HG03066 (cell line): ENCODE measurements at regions not wholly inside any gene's neighbourhood (a gene's known extent, or its start where the extent isn't known, plus 50 kb on each side); places are given as distances from the start of the nearest gene placed in this dataset.

Experiments used
- ATAC-seq: cut with Tn5 transposase; IDR thresholded peaks from one replicate; pipeline ENCODE4 v1.9.1; 2021; ENCODE audit warnings: low read depth; ENCODE audit not compliant: unreplicated experiment

DNA sequence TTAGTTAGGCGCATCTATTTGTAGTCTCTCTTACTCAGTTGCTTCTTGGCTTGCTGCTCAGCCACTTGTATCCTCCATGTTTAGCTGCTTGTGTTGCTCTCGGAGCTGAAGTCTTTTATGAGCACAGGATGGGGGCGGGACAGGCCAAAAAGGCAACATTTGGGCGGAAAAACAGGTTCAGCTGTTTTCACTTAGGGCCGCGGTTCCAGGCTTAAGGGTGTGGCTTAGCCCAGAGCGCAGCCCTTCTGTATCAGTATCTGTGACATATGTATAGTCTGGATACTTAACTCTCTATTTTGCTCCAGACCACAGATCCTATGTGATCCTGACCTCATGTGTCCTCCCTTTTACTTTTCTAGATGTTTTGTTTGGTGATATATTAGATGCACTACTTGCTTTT, 763.5 kb downstream of the SUCLG1 start:
- no peak for ATAC-seq

DNA sequence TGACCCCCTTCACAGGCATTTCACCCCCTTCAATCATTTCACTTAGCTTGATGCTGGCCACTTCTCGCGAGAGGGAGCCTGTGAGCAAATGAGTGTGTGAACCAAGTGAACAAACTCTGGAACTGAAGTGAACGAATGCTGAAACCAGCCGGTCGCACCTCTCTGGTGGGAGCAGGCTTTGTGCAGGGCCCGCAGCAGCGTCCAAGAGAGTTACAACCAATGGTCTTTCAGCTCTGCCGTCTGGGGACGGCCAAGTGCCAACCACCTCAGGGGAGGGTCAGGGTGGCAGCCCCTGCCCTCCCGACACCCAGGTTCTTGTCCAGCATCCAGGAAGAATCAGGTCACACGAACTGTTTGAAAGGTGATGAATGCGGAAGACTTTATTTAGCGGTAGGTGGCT, 764.0 kb downstream of the SUCLG1 start:
- ATAC-seq: no peak

DNA sequence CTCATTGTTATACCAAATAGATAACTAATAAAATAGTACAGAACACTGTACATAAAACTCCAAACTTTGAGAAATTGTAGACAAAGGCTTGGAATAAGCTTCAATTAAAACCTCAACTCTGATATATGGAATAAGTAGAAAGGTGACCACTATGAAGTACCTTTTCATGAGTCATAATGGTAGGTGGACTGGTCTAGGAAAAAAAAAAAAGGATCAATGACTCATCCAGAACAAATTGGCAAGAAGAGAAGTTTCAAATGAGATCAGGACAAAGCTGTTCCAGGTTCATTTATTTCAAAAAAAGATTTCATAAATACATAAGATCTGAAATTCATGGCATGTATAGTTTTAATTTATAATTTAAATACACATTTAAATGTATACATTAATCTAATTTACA, 769.7 kb downstream of the SUCLG1 start:
- no peak for ATAC-seq

DNA sequence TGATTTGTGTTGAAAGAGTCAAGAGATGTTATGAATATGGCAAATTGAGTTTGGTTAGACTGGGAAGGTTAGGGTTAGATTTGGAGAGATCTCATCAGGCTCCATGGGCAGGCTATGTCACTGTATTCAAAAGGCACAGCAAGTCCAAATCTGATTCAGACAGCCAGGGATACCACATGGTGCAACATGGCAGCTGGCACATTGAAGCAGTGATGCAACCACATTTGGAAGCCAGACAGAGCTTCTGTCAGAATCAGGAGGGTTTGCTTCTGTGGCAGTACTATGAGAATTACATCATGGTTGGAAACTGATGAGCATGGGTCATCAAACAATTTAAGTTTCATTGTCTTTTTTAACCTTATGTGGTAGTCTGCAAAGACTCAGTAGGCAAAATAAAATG, 772.2 kb downstream of the SUCLG1 start:
- ATAC-seq: no peak

DNA sequence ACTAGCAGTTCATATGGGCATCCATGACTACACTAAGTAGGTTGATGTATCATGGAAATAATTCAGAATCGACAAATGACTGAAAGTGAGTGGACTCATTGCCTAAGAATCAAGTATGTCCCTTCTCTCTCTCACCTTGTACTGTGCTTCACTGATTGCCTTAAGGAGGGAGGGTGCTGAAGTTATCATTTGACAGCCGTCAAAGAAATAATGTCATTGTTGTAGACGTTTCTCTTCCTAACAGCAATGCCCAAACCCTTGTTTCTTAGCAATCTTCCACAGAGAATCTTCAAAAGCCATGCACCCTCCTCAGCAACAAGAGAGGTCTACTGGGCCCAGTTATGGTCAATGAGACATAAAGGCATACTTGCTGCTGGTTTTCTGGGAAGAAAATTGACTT, 785.0 kb downstream of the SUCLG1 start:
- no peak for ATAC-seq

DNA sequence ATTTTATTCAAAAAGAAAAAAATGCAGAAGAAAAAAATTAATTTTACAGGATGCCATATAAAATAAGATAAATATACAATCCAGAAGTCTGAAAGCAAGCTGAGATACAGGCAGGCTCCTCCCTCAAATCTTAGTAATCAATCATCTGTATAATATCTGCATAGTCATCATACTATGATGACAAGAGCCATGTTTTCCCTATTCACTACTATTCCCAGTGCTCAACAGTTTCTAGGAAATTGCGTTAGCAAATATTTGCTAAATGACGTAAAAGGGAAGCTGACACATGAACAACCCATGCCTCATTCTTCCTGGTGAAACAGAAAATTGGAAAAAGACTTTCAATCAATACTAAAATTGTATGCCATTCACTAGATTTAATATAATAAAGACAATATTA, 793.2 kb downstream of the SUCLG1 start:
- ATAC-seq: no peak

DNA sequence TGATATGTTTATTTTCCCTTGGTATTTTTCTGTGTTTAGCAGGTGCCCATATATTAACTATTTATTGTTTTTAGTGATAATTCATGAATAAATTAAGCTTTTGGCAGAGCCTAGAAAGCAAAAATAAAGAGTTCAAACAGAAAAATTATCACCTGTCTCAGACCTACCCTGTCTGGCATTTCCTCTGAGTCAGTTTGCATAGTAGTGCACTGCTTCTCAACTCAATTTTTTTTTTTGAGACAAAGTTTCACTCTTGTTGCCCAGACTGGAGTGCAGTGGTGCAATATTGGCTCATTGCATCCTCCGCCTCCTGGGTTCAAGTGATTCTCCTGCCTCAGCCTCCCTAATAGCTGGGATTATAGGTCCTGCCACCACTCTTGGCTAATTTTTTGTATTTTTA, 793.9 kb downstream of the SUCLG1 start:
- no peak for ATAC-seq

DNA sequence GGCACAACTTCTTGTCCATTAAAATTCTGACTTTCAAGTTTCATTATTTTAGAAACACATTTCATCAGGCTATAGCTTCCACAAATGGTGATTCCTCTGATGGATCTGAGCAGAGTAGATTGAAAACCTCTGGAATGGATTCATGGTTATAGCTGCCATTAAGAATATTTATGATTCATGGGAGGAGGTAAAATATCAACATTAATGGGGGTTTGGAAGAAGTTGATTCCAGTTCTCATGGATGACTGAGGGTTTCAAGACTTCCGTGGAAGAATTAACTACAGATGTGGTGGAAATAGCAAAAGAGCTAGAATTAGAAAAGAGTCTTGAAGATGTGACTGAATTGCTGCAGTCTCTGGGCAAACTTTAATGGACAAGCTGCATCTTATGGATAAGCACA, 797.4 kb downstream of the SUCLG1 start:
- ATAC-seq: no peak

DNA sequence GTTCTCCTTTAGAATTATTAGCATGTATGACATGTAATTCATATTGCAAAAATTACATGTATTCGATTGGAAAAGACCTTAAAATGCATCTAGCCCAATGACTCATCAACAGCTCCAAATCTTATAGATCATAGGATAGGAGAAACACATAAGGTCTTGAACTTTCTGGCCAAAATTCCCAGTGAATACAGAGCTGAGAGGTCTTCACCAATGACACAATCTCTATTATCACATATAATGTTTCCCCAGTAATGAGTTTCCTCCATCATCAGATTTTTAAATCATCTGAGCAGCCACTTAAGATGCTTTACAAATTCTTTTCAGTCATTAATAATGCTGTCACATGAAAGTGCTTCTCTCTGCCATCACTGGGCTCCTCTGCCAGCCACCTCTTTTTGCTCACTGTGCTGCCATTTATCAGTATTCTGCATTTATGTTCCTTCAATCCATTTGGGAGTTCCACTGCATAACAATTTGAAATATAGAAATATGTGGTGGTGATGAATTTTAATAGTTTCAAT, 804.9 kb downstream of the SUCLG1 start:
- no peak for ATAC-seq

DNA sequence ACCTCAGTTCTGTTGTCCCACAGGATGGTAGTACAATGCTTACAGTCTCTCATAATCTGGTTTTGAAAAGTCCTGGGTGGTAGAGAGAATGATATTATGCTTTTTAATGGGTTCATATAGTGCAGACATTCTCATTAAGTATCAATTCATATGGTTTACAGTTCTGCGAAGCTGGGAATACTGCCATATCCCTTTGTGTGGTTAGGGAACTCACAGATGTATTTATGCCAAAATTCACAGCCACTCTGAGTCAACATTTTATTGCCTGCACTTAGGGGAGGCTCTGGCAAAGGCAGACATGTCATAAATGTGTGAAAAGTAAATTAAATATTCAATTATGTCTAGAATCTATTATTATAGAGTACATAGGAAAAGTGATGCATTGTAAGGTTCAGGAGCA, 808.2 kb downstream of the SUCLG1 start:
- ATAC-seq: no peak

DNA sequence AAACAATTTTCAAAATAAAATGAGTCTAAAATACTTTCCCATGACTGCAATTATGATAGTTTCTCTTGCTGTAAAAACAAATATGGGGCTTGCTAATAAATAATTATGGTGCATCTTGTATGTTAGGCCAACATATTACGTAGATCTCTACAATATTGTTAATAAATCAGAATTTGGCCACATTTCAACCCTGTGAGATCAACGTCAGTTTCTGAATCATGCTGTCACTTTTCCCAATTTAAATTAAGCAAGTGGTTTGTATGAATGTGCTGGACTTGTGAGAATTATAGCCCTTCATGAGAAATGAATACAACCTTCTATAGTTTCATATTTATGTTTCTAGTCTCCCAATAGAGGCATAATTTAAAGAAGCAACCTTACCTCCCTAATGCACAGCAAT, 808.9 kb downstream of the SUCLG1 start:
- no peak for ATAC-seq

DNA sequence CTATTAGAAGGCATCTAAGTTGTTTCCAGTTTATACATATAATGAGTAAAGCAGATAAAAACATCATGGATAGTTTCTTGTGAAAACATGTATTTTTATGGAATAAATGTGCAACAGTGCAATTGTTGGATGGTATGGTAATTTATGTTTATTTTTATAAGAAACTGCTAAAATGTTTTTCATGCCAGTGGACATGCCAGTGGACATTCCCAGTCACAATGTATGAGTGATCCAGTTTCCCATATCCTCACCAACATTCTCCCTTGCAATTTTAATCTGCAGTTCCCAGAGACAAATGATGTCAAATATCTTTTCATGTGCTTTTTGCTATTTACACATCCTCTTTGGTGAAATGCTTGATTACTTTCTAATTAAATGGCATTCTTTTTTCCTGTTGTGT, 818.6 kb downstream of the SUCLG1 start:
- ATAC-seq: no peak

DNA sequence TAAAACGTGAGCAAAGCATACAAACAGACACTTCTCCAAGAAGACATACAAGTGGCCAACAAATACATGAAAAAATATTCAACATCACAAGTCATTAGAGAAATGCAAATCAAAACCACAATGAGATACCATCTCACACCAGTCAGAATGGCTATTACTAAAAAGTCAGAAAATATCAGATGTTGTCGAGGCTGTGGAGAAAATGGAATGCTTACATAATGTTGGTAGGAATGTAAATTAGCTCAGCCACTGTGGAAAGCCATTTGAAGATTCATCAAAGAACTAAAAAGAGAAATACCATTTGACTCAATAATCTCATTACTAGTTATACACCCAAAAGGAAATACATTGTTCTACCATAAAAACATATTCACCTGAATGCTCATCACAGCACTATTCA, 825.7 kb downstream of the SUCLG1 start:
- no peak for ATAC-seq

DNA sequence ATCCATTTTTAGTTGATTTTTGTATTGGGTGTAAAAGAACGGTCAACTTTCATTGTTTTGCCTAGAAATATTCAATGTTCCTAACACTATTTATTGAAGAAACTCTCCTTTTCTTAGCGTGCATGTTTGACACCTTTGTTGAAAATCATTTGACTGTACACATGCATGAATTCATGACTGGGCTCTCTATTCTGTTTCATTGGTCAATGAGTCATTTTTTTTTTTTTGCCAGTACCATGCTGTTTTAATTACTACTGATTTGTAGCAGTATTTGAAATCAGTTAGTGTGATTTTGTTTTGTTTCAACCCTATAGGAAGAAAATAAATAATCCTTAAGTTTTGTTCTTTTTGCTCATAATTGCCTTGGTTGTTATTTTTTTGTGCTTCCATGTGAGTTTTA, 828.7 kb downstream of the SUCLG1 start:
- no peak for ATAC-seq

DNA sequence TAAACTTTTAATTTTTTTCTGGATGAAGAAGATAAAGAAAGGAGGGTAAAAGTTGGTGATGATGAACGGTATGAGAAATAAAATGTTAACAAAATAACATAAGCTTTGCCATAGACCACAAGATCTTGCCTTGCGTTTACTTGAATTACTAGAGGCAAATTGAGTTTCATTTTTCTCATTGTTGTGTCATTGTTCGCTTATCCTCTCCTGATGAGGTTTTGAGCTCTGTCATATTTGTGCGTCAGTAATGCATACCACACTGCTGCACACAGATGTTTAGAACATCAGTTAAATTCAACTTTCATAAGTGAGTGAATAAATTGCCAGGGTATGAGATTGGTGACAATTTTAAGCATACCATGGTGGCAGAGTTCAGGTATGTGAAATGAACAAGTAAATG, 843.6 kb downstream of the SUCLG1 start:
- ATAC-seq: no peak

DNA sequence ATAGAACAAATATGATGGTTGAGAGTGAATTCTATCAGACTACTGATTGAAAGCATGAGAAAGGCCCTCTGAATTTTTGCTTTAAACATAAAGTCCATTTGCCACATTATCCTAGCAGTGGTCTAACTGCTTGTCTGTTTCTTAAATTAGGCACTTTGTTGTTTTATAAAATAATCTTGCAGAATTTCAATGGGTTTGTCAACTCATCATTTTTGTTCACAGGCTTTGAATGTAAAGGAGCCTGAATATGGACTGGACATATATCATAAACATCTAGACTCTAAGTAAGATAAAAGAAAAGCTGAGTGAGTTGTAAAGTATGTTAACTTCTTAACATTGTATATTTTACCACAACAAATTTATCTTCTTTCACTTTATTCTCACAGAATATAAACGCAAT, 845.9 kb downstream of the SUCLG1 start:
- ATAC-seq: no peak

DNA sequence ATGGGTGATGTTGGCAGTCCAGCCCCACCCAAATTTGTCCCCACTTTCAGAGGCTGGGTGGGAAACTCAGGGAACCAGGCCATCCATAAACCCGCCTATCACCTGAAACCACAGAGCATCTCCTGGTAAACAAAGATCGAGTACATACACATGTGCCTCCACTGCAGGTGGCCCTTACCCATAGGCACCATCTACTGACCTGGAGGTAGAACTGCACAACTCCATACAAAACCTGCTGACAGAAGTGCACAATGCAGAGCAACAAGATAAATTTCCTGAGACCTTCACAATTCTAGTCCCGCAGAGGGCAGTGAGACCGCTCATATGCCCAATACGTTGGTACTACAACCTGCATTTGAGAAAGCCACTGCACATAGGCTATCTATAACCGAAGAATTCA, 856.3 kb downstream of the SUCLG1 start:
- ATAC-seq: no peak

DNA sequence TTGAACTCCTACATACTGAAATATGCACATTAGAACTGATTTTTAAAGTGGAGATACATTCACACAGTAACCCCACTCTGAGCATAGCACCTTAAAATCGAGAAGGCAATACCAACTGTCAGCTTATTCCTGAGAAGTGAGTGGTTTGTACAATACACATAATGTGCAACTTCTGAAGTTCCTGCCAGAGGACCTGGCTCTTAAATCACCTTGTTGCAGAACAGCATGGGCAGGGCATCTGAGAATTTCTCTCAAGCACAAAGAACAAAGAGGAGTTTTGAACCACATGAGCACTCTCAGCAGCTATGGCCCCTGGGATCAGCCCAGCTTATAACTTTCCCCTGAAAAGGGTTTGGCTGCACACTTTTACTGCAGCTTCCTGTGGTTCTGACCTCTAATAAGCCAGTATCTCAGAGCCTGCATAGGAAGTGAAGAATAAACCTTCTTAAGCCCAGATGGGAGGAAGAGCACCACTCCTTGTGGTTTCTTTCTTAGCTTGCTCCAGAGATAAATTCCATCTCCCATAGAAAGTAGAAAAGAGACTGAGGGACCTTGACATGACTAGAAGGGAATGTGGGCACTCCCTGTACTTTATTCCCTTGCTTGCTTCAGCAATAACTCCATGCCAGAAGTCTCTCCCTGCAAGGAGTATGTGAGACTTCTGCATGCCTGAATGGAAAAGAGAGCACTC, 862.3 kb downstream of the SUCLG1 start:
- ATAC-seq: no peak

DNA sequence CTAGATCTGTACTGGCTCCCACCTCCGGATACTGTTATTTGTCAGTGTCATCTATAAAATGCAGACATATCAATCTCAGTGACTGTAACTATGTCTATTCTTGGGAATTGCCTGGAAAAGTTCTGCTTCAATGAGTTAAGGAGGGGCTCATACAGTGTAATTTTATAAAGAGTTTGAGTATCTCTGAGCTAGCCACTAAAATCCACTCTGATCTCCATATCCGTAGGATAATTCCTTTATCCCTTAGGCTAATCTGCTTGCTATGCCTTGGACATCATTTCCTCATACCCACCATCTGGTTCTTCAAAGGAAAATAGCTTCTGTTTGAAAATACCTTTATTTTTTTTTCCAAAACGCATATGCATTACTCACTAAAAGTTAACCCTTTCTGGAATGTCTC, 863.2 kb downstream of the SUCLG1 start:
- no peak for ATAC-seq

DNA sequence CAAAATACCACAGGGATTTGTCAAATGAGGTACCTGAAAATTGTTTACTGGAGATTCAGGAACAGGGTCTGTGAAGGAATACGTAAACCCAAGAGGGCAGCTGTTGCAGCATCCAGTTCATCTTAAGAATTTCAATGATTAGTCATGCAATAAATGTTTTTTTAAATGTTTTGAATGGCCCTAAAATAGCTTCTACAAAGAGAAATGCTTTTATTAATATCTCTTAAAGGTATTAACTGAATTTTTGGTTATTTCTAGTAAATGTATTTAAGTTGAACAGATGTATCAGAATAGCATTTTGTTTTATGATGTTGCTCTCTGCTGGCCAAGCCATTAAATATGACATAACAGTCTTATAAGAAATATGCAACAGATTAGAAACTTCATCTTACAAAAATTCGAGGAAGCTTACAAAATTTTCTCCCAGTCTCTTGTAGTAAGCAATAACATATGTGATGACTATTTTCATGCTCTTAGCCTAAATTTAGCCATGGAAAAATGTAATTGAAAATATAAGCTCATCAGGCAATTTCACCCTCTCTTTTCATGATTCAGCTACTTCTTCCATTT, 863.9 kb downstream of the SUCLG1 start:
- ATAC-seq: no peak

DNA sequence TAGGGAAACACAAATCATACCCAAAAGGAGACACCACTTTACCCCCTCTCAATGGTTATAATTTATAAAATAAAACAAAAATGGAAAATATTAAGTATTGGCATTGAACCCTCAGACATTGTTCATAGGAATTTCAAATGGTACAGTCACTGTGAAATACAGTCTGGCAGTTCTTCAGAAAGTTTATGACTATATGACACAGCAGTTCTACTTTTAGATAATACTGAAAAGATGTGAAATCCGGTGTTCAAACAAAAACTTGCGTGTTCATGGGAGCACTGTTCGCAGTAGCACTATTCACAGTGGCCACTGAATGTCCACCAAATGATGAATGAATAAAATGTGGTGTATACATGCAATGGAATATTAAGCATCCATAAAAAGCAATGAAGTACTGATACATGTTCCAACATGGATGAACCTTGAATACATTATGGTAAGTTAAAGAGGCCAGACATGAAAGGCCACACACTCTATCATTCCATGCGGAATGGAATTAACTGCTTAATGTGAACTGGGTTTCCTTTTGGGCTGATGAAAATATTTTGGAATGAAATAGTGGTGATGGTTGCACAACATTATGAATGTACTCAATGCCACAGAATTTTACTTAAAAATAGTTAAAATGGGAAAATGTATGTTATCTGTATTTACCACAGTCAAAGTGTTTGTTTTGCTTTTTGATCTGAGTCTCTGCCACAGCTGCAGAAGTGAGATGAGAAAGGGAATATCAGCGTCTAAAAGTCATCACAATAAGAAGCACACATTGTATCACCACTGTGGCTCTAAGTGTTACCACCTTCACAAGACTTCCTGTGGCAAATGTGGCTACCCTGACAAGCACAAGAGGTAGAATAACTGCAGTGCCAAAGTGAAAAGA, 864.6 kb downstream of the SUCLG1 start:
- no peak for ATAC-seq

DNA sequence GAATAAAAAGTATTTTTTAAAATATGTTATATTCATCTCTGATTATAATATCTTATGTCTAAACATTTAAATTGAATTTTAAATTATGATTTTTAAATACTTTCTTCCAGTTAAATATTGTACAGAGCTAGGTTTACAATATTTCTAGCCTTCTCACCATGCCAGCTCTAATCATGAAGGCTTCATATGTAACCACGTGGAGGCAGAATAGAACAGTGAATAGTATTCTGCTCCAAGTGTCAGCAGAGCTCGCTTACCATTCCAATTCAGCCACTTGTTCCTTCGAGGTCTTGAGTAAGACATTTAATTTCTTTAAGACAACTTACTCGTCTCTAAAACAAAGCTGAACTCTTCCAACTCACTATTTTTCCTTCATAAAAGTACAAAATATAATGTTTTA, 871.8 kb downstream of the SUCLG1 start:
- ATAC-seq: no peak
